Astrocyte (in vitro differentiated cells and primary cell): ENCODE measurements at regions not wholly inside any gene's neighbourhood (a gene's known extent, or its start where the extent isn't known, plus 50 kb on each side); places are given as distances from the start of the nearest gene placed in this dataset.

ENCODE experiments used
- DNase-seq: peaks from one replicate; pipeline ENCODE4 v3.0.0-alpha.2; 2010; ENCODE audit warnings: low read depth
- FAIRE-seq: peaks from 2 replicates; lab custom pipeline; 2011; peaks lifted over from hg19 to GRCh38; lab: Jason Lieb, UNC
- H2AFZ ChIP-seq: 2 replicates; pipeline ENCODE4 v1.6.0; 2012; ENCODE audit warnings: low read depth, low read length, inconsistent platforms
- H3K27ac ChIP-seq: 2 replicates; pipeline ENCODE4 v1.5.1; 2011; ENCODE audit warnings: low read depth, low read length, inconsistent platforms
- H3K27me3 ChIP-seq: 2 replicates; pipeline ENCODE4 v1.6.0; 2011; ENCODE audit warnings: low read length, inconsistent platforms; ENCODE audit not compliant: insufficient read depth
- H3K36me3 ChIP-seq: 2 replicates; pipeline ENCODE4 v1.5.1; 2011; ENCODE audit warnings: low read length, inconsistent platforms; ENCODE audit not compliant: insufficient read depth
- H3K4me1 ChIP-seq: 2 replicates; pipeline ENCODE4 v1.5.1; 2011; ENCODE audit warnings: low read length, inconsistent platforms; ENCODE audit not compliant: insufficient read depth
- H3K4me2 ChIP-seq: 2 replicates; pipeline ENCODE4 v1.6.0; 2012; ENCODE audit warnings: low read length, inconsistent platforms
- H3K4me3 ChIP-seq: 2 replicates; pipeline ENCODE4 v1.5.1; 2011; ENCODE audit warnings: low read depth, mild to moderate bottlenecking, low read length, inconsistent platforms; ENCODE audit not compliant: insufficient read depth
- H3K79me2 ChIP-seq: 2 replicates; pipeline ENCODE4 v1.6.0; 2012; ENCODE audit warnings: mild to moderate bottlenecking, low read length, inconsistent platforms; ENCODE audit not compliant: insufficient read depth
- H3K9ac ChIP-seq: 2 replicates; pipeline ENCODE4 v1.6.0; 2012; ENCODE audit warnings: mild to moderate bottlenecking, low read length, inconsistent platforms
- H3K9me3 ChIP-seq: 2 replicates; pipeline ENCODE4 v1.5.1; 2012; ENCODE audit warnings: low read depth, mild to moderate bottlenecking, low read length, inconsistent platforms; ENCODE audit not compliant: insufficient read depth
- H4K20me1 ChIP-seq: 2 replicates; pipeline ENCODE4 v1.6.0; 2012; ENCODE audit warnings: low read length, inconsistent platforms; ENCODE audit not compliant: insufficient read depth
- H3K27ac Mint-ChIP-seq: one replicate; pipeline ENCODE4 v1.8.0; 2021; ENCODE audit warnings: mild to moderate bottlenecking, mixed read lengths; ENCODE audit not compliant: unreplicated experiment
- H3K27me3 Mint-ChIP-seq: one replicate; pipeline ENCODE4 v1.8.0; 2021; ENCODE audit warnings: low read depth, mixed read lengths; ENCODE audit not compliant: unreplicated experiment
- H3K36me3 Mint-ChIP-seq: one replicate; pipeline ENCODE4 v1.8.0; 2021; ENCODE audit warnings: low read depth, mixed read lengths; ENCODE audit not compliant: unreplicated experiment
- H3K4me1 Mint-ChIP-seq: one replicate; pipeline ENCODE4 v1.8.0; 2021; ENCODE audit warnings: low read depth, mixed read lengths; ENCODE audit not compliant: unreplicated experiment
- H3K4me3 Mint-ChIP-seq: one replicate; pipeline ENCODE4 v1.8.0; 2021; ENCODE audit warnings: mild to moderate bottlenecking, moderate library complexity, mixed read lengths; ENCODE audit not compliant: unreplicated experiment
- H3K9me3 Mint-ChIP-seq: one replicate; pipeline ENCODE4 v1.8.0; 2021; ENCODE audit warnings: mild to moderate bottlenecking, mixed read lengths; ENCODE audit not compliant: unreplicated experiment
- CTCF ChIP-seq: IDR thresholded peaks from 2 replicates; pipeline ENCODE4 v1.5.1; 2011; ENCODE audit warnings: low read depth, mild to moderate bottlenecking, inconsistent platforms, low read length, moderate library complexity; ENCODE audit not compliant: insufficient read depth
- EZH2 ChIP-seq: IDR thresholded peaks from 2 replicates; pipeline ENCODE4 v1.6.1; 2012; ENCODE audit warnings: mild to moderate bottlenecking, low read length, inconsistent platforms; ENCODE audit not compliant: insufficient read depth

- Mint-ChIP-seq H3K27ac (no peak overlapping the region), H3K27me3 (peaks cover 14% of the 10 kb centered on the region), H3K4me1 (no peaks in the 10 kb centered on the region), H3K9me3 (peaks cover 4% of the 10 kb centered on the region), H3K4me3 (no peak overlapping the region), H3K36me3 (peaks cover 2% of the 10 kb centered on the region)
- Histone ChIP-seq H3K9ac (no peak overlapping the region), H2AFZ (no peak overlapping the region), H3K4me3 (no peak overlapping the region), H3K27ac (no peak overlapping the region), H3K27me3 (no peaks in the 10 kb centered on the region), H3K36me3 (no peaks in the 10 kb centered on the region), H3K79me2 (no peaks in the 10 kb centered on the region), H3K4me2 (no peak overlapping the region), H3K4me1 (no peaks in the 10 kb centered on the region), H3K9me3 (peaks cover 13% of the 10 kb centered on the region), H4K20me1 (no peaks in the 10 kb centered on the region)
- DNase-seq, result no peak
- TF ChIP-seq EZH2, result no peak
- TF ChIP-seq CTCF, result no peak
- no peak for FAIRE-seq
Measured at GRCh38 chr12:131542351-131542750, 168.5 kb upstream of the SFSWAP start.

GRCh38 chr12:131543040-131543439 is 167.8 kb upstream of the SFSWAP start:
- Histone ChIP-seq H3K4me3 (no peak overlapping the region), H3K4me2 (no peak overlapping the region), H3K27ac (no peak overlapping the region), H3K36me3 (no peaks in the 10 kb centered on the region), H3K9me3 (peaks cover 13% of the 10 kb centered on the region), H2AFZ (no peak overlapping the region), H3K79me2 (no peaks in the 10 kb centered on the region), H3K9ac (no peak overlapping the region), H3K27me3 (no peaks in the 10 kb centered on the region), H3K4me1 (no peaks in the 10 kb centered on the region), H4K20me1 (no peaks in the 10 kb centered on the region)
- DNase-seq (no peak), FAIRE-seq (no peak)
- no peak overlapping the region for H3K4me3 Mint-ChIP-seq
- no peaks in the 10 kb centered on the region for H3K4me1 Mint-ChIP-seq
- TF ChIP-seq CTCF, result no peak
- no peak for TF ChIP-seq EZH2
- no peak overlapping the region for H3K27ac Mint-ChIP-seq
- peaks cover 14% of the 10 kb centered on the region for H3K27me3 Mint-ChIP-seq
- peaks cover 2% of the 10 kb centered on the region for H3K36me3 Mint-ChIP-seq
- peaks cover 4% of the 10 kb centered on the region for H3K9me3 Mint-ChIP-seq

- Histone ChIP-seq H4K20me1 (no peaks in the 10 kb centered on the region), H3K4me3 (no peak overlapping the region), H3K27me3 (no peaks in the 10 kb centered on the region), H3K9ac (no peak overlapping the region), H3K27ac (no peak overlapping the region), H3K4me2 (no peak overlapping the region), H3K36me3 (no peaks in the 10 kb centered on the region), H2AFZ (no peak overlapping the region), H3K4me1 (no peaks in the 10 kb centered on the region), H3K79me2 (no peaks in the 10 kb centered on the region), H3K9me3 (peaks cover 3% of the 10 kb centered on the region)
- no peak for DNase-seq
- peaks cover 14% of the 10 kb centered on the region for H3K27me3 Mint-ChIP-seq
- peaks cover 4% of the 10 kb centered on the region for H3K9me3 Mint-ChIP-seq
- no peak overlapping the region for H3K4me3 Mint-ChIP-seq
- H3K4me1 Mint-ChIP-seq, result peaks cover 2% of the 10 kb centered on the region
- no peak for FAIRE-seq
- TF ChIP-seq EZH2 (no peak), CTCF (no peak)
- peaks cover 2% of the 10 kb centered on the region for H3K36me3 Mint-ChIP-seq
- H3K27ac Mint-ChIP-seq, result no peak overlapping the region
Measured at GRCh38 chr12:131547555-131547954, 163.3 kb upstream of the SFSWAP start.
